ENCODE measurements at regions not wholly inside any gene's neighbourhood (a gene's known extent, or its start where the extent isn't known, plus 50 kb on each side); places are given as distances from the start of the nearest gene placed in this dataset.

DNA sequence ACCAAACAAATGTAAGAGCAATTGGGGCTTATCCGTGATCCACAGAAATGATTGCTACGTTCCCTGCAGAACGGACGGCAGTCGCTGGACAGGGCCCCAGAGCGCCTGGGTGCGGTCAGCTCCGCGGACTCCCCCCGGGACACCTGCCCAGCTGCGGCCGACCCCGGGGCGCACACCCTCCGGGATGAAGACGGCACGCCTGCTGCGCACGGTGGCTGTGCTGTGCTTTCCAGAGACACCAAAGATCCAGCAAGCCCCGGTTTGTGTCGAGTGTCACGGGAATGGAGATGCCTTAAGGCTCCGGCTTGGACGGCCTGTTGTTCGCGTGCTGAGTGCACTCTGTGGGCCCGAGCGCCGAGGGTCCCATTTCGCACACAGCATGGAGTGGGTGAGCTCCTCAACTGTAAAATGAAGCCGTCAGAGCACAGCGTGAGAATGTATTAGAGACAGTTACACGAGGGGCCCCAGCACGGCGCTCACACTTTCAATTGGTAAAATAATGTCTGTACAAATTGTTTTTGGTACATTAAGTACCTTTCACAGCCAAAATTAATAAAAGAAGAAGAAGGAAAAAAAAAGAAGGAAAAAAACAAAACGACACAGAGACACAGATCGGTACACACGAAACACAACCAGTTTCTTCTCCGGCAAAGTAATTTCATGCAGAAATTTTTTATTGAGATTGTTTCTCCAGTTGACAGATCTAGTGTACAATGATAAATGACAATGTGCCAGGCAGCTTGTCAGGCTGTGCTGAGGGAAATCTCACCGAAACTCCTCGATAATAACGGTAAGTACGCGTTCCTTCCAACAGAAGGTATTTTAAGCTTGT is 615.8 kb upstream of the SALL3 start:
- no peak for DNase-seq (ENCODE audit: low read depth)

DNA sequence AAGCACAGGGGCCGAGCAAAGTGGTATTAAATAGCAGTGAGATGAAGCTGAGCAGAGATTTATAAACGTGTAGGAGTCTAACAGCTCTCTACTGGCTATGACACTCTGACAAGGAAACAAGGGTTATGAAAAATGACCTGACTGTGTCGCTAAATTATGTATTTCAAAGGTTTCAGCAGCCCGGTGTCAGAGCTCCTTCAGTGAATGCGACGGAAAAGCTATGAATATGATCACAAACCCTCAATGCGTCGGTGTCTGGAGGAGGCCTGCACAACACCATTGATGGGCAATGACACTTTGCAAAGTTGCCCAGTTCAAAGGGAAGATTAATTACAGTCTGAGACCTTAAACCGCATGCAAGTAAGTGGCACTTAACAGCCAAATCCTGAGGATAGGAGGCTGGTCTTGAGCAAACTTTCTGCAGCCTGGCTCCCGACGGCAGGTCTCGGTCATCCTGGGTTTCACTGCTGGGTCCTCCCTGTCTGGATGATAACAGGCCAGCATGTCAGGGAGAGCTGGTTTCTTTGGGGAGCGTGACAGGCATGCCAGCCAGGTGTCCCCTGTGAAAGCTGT is 615.1 kb upstream of the SALL3 start:
- DNase-seq (ENCODE audit: low read depth), result no peak

- no peak for DNase-seq (ENCODE audit: low read depth)
These were observed 611.6 kb upstream of the SALL3 start for GRCh38 chr18:78367996-78368395.

DNA sequence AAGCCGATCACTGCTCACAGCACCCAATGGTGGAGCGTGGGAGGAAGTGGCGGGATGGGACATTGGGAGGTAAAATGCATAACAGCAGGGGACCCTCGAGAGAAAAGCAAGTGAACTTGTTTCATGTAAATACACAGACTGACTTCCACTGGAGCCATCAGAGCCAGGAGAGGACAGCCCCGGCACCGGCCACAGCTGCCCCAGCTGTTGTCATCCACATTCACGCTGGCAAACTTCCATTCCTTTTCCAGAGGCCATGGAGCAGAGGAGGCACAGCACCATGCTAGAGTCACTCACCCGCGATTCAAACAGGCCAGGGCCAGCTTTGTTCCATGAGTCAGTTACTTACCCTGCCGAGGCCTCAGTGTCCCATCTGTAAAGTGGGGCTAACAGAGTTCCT is 610.9 kb upstream of the SALL3 start:
- DNase-seq (ENCODE audit: low read depth), result no peak

GRCh38 chr18:78376046-78376445 is 603.6 kb upstream of the SALL3 start:
- no peak for DNase-seq (ENCODE audit: low read depth)

DNA sequence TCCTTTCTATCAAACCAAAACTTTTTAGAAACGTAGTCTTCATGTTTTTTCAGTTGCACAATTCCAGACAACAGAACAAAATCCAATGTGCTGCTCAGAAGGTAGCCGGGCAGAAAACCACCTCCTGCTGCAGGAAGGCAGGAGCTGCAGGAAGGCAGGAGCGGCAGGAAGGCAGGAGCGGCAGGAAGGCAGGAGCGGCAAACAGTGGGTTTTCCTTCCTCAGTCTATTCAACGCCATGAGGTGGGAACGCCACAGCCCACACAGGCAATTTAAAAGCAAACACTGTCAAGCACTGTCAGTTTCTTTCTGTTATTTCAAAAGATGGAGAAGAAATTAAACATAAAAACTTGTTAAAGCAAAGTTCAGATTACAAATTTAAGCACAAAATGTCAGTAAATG is 601.2 kb upstream of the SALL3 start:
- no peak for DNase-seq (ENCODE audit: low read depth)

DNA sequence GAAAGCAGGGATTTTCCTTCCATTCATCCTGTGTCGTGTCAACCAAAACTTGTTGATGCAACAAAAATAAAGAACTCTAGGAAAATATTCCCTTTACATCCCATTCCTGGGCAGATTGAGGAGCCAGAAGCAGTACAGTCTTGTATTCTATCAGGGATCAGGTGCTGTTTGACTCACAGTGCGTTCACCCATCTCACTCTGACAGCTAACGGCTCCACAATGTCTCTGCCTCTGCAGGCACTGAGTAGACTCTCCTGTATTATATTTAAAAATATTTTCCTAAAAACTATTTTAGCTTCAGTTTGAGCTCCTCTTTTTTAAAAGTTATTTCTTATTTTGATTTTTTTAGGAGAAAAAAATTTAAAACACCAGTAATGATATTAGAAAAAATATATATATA is 600.6 kb upstream of the SALL3 start:
- no peak for DNase-seq (ENCODE audit: low read depth)

DNA sequence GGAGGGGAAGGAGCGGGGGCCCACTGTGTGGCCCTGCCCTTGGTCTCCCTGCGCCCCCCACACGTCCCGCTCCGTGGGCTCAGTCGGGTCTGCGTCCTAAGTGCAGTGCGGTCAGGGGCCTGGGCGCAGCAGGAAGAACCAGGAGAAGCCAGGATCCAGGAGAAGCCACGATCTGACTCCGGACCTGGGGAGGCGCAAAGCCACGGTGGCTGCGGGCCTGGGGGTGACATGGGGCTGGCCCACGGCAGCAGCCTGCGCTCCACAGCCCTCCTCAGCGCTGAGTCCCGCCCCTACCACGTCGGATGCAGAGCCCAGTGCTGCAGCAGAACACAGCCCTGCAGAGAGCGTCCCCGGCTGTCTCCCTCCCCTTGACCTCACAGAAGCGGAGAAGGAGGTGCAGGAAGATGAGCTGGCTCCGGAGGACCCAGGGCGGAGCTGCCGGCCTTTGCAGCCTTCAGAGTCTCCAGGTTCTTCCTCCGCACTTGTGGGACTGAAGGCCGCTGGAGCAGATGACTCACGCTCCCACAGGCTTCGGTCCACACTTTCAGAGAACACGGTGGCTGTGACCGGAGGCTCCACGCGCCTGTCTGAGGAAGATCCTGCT is 589.2 kb upstream of the SALL3 start:
- DNase-seq (ENCODE audit: low read depth), result no peak

GRCh38 chr18:78390952-78391348 is 588.7 kb upstream of the SALL3 start:
- DNase-seq (ENCODE audit: low read depth), result no peak

- DNase-seq (ENCODE audit: low read depth), result no peak
These were observed 586.3 kb upstream of the SALL3 start for GRCh38 chr18:78393086-78393862.

- no peak for DNase-seq (ENCODE audit: low read depth)
These were observed 583.5 kb upstream of the SALL3 start for GRCh38 chr18:78396077-78396476.

GRCh38 chr18:78396756-78397155 is 582.9 kb upstream of the SALL3 start:
- DNase-seq (ENCODE audit: low read depth), result no peak

- DNase-seq (ENCODE audit: low read depth), result no peak
These were observed 579.6 kb upstream of the SALL3 start for GRCh38 chr18:78399992-78400503.

GRCh38 chr18:78402440-78402839 is 577.2 kb upstream of the SALL3 start:
- DNase-seq (ENCODE audit: low read depth), result no peak

DNA sequence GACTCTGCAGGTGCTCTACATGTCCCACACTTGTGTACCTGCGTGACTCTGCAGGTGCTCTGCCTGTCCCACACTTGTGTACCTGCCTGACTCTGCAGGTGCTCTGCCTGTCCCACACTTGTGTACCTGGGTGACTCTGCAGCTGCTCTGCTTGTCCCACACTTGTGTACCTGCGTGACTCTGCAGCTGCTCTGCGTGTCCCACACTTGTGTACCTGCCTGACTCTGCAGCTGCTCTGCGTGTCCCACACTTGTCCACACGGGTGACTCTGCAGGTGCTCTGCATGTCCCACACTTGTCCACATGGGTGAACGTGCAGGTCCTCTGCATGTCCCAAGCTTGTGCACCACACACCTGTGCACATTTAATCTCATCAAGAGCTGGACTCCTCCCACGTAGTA is 576.7 kb upstream of the SALL3 start:
- no peak for DNase-seq (ENCODE audit: low read depth)

DNA sequence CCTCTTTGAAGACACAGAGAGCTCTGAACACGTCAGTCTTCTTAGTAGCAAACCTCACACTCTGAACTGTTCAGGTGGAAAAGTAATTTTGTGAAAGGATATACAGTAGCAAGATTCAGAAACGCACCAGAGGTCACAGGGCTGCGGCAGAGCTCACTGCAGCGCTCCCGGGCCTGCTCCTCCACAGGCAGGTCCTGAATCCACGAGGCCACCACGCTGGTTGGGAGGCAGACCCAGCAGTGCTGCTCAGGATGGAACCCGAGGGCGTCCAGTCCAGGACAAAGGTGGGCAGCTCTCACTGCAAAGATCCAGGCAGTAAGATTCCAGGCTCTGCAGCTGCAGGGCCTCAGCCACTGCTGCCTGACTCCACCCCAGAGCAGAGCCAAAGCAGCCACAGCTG is 576.2 kb upstream of the SALL3 start:
- no peak for DNase-seq (ENCODE audit: low read depth)

GRCh38 chr18:78405763-78406162 is 573.9 kb upstream of the SALL3 start:
- no peak for DNase-seq (ENCODE audit: low read depth)

GRCh38 chr18:78406743-78407465 is 572.7 kb upstream of the SALL3 start:
- no peak for DNase-seq (ENCODE audit: low read depth)

DNA sequence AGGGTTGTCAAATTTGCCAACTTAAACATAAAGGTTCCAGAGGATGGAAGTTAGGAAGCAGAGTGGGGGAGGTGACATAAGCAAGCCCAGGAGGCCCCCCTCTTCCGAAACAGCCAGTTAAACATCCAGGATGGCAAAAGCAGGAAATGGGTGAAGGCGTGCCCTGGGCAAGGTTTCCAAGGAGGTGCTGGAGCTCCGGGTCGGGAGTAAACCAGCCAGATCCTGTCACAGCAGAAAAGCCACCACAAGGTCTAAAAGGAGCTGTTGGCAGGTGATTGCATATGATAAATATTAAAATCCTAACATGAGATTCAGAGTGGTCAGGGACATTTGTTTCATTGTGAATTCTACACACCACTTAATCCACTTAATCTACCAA is 572.2 kb upstream of the SALL3 start:
- DNase-seq (ENCODE audit: low read depth), result no peak

GRCh38 chr18:78408623-78409022 is 571.0 kb upstream of the SALL3 start:
- no peak for DNase-seq (ENCODE audit: low read depth)

- DNase-seq (ENCODE audit: low read depth), result no peak
These were observed 569.4 kb upstream of the SALL3 start for GRCh38 chr18:78410094-78410786.

Data from renal cortical epithelial cell (primary cell).